Type B pancreatic cell (in vitro differentiated cells): ENCODE measurements at regions not wholly inside any gene's neighbourhood (a gene's known extent, or its start where the extent isn't known, plus 50 kb on each side); places are given as distances from the start of the nearest gene placed in this dataset.

Experiments
- DNase-seq: peaks from one replicate; pipeline ENCODE4 v3.0.0; 2021; ENCODE audit warnings: mixed read lengths; ENCODE audit not compliant: unreplicated experiment; ENCODE audit errors: extremely low spot score
- H3K27ac Mint-ChIP-seq: 2 replicates; pipeline ENCODE4 v1.8.0; 2021; ENCODE audit warnings: mild to moderate bottlenecking, mixed read lengths
- H3K27me3 Mint-ChIP-seq: 2 replicates; pipeline ENCODE4 v1.8.0; 2021; ENCODE audit warnings: mixed read lengths
- H3K36me3 Mint-ChIP-seq: 2 replicates; pipeline ENCODE4 v1.8.0; 2021; ENCODE audit warnings: mixed read lengths
- H3K4me1 Mint-ChIP-seq: one replicate; pipeline ENCODE4 v1.8.0; 2021; ENCODE audit warnings: mixed read lengths; ENCODE audit not compliant: unreplicated experiment
- H3K4me3 Mint-ChIP-seq: 2 replicates; pipeline ENCODE4 v1.8.0; 2021; ENCODE audit warnings: mild to moderate bottlenecking, mixed read lengths
- H3K9me3 Mint-ChIP-seq: 2 replicates; pipeline ENCODE4 v1.8.0; 2021; ENCODE audit warnings: mixed read lengths
- CTCF ChIP-seq: fragments of 200-600 bp; sonication (generic); conservative IDR thresholded peaks from 2 replicates; pipeline ENCODE4 v1.5.0; 2021; ENCODE audit warnings: antibody characterized with exemption, mild to moderate bottlenecking

DNA sequence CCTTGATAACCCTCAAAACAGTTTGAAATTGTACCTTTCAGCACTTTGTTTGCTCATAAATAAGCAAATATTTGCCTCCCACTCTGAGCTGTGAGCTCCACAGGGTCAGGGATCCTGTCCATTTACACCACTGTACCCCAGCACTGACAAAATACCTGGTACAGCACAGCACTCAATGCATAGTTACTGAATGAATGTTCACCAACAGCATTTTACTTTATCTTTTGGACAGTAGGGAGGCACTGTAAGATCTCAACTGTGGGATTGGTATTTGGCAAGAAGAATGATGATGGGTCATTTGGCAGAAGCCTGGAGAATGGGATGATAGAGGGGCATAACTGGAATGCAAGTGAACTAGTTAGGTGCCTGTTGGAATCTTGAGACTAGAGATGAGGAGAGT lies 127.2 kb upstream of the ARGLU1 start:
- DNase-seq, result no peak
- H3K4me1 Mint-ChIP-seq, result peaks cover 12% of the 10 kb centered on the region
- no peak overlapping the region for H3K4me3 Mint-ChIP-seq
- no peak for TF ChIP-seq CTCF
- H3K27ac Mint-ChIP-seq, result no peak overlapping the region
- no peaks in the 10 kb centered on the region for H3K27me3 Mint-ChIP-seq
- H3K36me3 Mint-ChIP-seq, result no peaks in the 10 kb centered on the region
- H3K9me3 Mint-ChIP-seq, result no peaks in the 10 kb centered on the region

DNA sequence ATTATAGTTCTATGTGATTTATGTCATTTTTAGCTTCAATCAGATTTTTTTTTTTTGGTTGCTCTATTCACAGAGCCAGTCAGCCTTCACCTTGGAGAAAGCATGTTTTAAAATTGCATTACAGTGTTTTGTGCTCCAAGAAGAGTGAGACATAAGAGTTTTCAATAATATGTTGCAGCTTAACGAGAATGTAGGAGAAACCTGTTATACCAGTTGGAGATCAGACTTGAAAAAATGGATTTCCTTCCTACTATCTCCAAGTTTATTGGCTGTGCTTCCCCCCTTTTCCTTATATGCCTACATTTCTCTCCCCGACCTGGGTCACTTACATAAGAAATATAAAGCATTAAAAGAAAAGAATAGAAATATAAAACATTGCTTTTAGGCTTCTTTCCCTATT lies 123.9 kb upstream of the ARGLU1 start:
- DNase-seq, result no peak
- peak overlapping the region; percentile 58 for H3K4me3 Mint-ChIP-seq
- no peaks in the 10 kb centered on the region for H3K9me3 Mint-ChIP-seq
- H3K27me3 Mint-ChIP-seq, result no peaks in the 10 kb centered on the region
- H3K36me3 Mint-ChIP-seq, result no peaks in the 10 kb centered on the region
- peaks cover 12% of the 10 kb centered on the region for H3K4me1 Mint-ChIP-seq
- peak overlapping the region; percentile 86 for H3K27ac Mint-ChIP-seq
- no peak for TF ChIP-seq CTCF

DNA sequence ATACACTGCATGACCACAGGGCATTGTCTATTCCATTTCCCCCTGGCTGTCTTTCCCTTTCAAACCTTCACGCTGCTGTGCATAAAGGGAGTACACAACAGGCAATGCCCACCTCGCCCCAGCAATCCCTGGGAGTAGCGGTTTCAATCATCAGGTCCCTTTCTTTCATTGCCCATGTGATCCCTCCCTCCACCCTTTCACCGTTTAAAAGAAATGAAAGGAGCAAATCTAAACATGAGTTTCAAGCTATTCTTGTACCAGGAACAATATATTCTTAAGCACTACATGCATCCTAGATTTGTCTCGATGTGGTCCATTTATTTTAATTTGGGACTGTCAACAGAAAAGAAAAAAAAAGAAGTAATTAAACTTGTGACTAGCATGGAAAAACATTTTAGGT lies 123.4 kb upstream of the ARGLU1 start:
- peak overlapping the region; percentile 86 for H3K27ac Mint-ChIP-seq
- TF ChIP-seq CTCF, result no peak
- DNase-seq, result no peak
- H3K4me1 Mint-ChIP-seq, result peaks cover 12% of the 10 kb centered on the region
- peak overlapping the region; percentile 58 for H3K4me3 Mint-ChIP-seq
- H3K27me3 Mint-ChIP-seq, result no peaks in the 10 kb centered on the region
- H3K9me3 Mint-ChIP-seq, result no peaks in the 10 kb centered on the region
- H3K36me3 Mint-ChIP-seq, result no peaks in the 10 kb centered on the region

GRCh38 chr13:106690779-106691178 lies 122.8 kb upstream of the ARGLU1 start:
- no peaks in the 10 kb centered on the region for H3K9me3 Mint-ChIP-seq
- peaks cover 12% of the 10 kb centered on the region for H3K4me1 Mint-ChIP-seq
- H3K27ac Mint-ChIP-seq, result peak overlapping the region; percentile 86
- no peaks in the 10 kb centered on the region for H3K27me3 Mint-ChIP-seq
- no peak for DNase-seq
- TF ChIP-seq CTCF, result no peak
- peak overlapping the region; percentile 58 for H3K4me3 Mint-ChIP-seq
- H3K36me3 Mint-ChIP-seq, result no peaks in the 10 kb centered on the region

DNA sequence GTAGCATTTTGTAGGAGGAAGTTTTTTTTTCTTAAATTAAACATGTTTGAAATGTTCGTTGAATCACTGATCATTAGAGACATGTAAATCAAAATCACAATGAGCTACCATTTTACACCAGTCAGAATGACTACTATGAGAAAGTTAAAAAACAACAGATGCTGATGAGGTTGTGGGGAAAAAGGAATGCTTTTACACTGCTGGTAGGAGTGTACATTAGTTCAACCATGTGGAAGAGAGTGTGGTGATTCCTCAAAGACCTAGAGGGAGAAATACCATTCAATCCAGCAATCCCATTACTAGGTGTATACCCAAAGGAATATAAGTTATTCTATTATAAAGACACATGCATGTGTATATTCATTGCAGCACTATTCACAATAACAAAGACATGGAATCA lies 122.0 kb upstream of the ARGLU1 start:
- Mint-ChIP-seq H3K4me3 (no peak overlapping the region), H3K27me3 (no peaks in the 10 kb centered on the region), H3K4me1 (peaks cover 19% of the 10 kb centered on the region), H3K36me3 (no peaks in the 10 kb centered on the region), H3K9me3 (no peaks in the 10 kb centered on the region), H3K27ac (no peak overlapping the region)
- DNase-seq, result no peak
- no peak for TF ChIP-seq CTCF

- H3K36me3 Mint-ChIP-seq, result no peaks in the 10 kb centered on the region
- H3K9me3 Mint-ChIP-seq, result no peaks in the 10 kb centered on the region
- H3K4me1 Mint-ChIP-seq, result peaks cover 24% of the 10 kb centered on the region
- H3K27me3 Mint-ChIP-seq, result no peaks in the 10 kb centered on the region
- TF ChIP-seq CTCF, result no peak
- DNase-seq, result no peak
- H3K27ac Mint-ChIP-seq, result no peak overlapping the region
- no peak overlapping the region for H3K4me3 Mint-ChIP-seq
Observed at GRCh38 chr13:106688940-106689339, 121.0 kb upstream of the ARGLU1 start.
